ENCODE measurements at regions not wholly inside any gene's neighbourhood (a gene's known extent, or its start where the extent isn't known, plus 50 kb on each side); places are given as distances from the start of the nearest gene placed in this dataset.

DNA sequence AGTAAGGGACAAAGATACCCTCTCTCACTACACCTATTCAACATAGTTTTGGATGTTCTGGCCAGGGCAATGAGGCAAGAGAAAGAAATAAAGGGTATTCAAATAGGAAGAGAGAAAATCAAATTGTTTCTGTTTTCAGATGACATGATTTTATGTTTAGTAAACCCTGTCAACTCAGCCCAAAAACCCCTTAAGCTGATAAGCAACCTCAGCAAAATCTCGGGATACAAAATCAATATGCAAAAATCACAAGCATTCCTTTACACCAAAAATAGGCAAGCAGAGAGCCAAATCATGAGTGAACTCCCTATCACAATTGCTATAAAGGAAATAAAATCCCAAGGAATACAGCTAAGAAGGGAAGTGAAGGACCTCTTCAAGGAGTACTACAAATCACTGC is 1130.7 kb upstream of the PIK3C3 start:
- no TSS peak for BruUV-seq (replicated peaks)
- no peaks in the 10 kb centered on the region for H3K27me3 ChIP-seq (replicated peaks; ENCODE audit: control insufficient read depth, insufficient read depth, low read length)
- ChIA-PET POLR2A (no interaction called here), CTCF (no interaction called here)
- Mint-ChIP-seq H3K4me3 (ENCODE audit: unreplicated experiment) (no peak overlapping the region), H3K27me3 (ENCODE audit: insufficient read depth, unreplicated experiment) (peaks cover 3% of the 10 kb centered on the region), H3K27ac (ENCODE audit: unreplicated experiment) (no peak overlapping the region), H3K36me3 (ENCODE audit: insufficient read depth, unreplicated experiment) (no peaks in the 10 kb centered on the region), H3K9me3 (ENCODE audit: unreplicated experiment) (no peaks in the 10 kb centered on the region), H3K4me1 (ENCODE audit: low read depth, unreplicated experiment) (no peaks in the 10 kb centered on the region)
- DNase-seq, result no peak
- H3K4me1 ChIP-seq, result no peaks in the 10 kb centered on the region
- TF ChIP-seq, protein P1, sequence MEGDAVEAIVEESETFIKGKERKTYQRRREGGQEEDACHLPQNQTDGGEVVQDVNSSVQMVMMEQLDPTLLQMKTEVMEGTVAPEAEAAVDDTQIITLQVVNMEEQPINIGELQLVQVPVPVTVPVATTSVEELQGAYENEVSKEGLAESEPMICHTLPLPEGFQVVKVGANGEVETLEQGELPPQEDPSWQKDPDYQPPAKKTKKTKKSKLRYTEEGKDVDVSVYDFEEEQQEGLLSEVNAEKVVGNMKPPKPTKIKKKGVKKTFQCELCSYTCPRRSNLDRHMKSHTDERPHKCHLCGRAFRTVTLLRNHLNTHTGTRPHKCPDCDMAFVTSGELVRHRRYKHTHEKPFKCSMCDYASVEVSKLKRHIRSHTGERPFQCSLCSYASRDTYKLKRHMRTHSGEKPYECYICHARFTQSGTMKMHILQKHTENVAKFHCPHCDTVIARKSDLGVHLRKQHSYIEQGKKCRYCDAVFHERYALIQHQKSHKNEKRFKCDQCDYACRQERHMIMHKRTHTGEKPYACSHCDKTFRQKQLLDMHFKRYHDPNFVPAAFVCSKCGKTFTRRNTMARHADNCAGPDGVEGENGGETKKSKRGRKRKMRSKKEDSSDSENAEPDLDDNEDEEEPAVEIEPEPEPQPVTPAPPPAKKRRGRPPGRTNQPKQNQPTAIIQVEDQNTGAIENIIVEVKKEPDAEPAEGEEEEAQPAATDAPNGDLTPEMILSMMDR (IDR thresholded peaks at IDR 0.05; ENCODE audit: insufficient read depth in 1 of 2, low read depth in 1 of 2, low read length in 1 of 2, severe bottlenecking in 1 of 2, unreplicated experiment in 1 of 2), result no peak
- intact Hi-C loops (cut with micrococcal nuclease; ENCODE audit: unreplicated experiment), result no loop called here
- no peaks in the 10 kb centered on the region for H3K9me3 ChIP-seq
- H3K4me3 ChIP-seq (ENCODE audit: low read depth, low read length), result no peak overlapping the region
- no peaks in the 10 kb centered on the region for H3K36me3 ChIP-seq (ENCODE audit: control insufficient read depth, insufficient read depth, low read length)

DNA sequence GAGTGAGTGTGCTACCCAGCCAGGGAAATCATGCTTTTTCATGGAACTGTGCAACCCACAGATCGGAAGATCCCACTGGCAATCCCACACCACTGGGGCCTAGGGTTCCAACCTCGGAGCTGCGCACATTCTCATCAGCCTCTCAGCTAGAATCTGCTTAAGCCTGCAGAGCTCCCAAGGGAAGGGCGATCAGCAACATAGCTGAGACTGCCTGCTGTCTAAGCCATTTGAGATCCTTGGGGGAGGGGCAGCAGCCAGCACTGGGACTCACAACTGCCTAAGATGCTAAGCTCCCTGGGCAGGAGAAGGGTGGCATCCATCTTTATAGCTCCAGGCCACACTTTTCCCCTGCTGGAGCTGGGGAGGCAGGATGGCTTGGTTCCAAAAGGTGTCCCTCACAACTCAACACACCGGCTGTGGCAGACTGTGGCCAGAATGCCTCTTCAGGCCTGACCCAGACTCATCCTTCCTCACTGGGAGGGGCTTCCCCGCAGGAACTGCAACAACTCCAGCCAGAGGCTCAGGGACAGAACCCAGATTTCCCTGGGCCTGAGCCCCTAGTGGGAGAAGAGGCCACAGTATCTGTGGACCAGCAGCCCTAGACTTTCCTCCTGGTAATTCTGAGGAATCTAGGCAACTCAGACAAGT is 1133.3 kb upstream of the PIK3C3 start:
- H3K36me3 Mint-ChIP-seq (ENCODE audit: insufficient read depth, unreplicated experiment), result no peaks in the 10 kb centered on the region
- peaks cover 3% of the 10 kb centered on the region for H3K27me3 Mint-ChIP-seq (ENCODE audit: insufficient read depth, unreplicated experiment)
- intact Hi-C loops (cut with micrococcal nuclease; ENCODE audit: unreplicated experiment), result no loop called here
- CTCF ChIA-PET, result no interaction called here
- no peaks in the 10 kb centered on the region for H3K4me1 ChIP-seq
- POLR2A ChIA-PET, result no interaction called here
- no peaks in the 10 kb centered on the region for H3K36me3 ChIP-seq (ENCODE audit: control insufficient read depth, insufficient read depth, low read length)
- H3K4me1 Mint-ChIP-seq (ENCODE audit: low read depth, unreplicated experiment), result no peaks in the 10 kb centered on the region
- H3K4me3 Mint-ChIP-seq (ENCODE audit: unreplicated experiment), result no peak overlapping the region
- no peak overlapping the region for H3K27ac Mint-ChIP-seq (ENCODE audit: unreplicated experiment)
- H3K4me3 ChIP-seq (ENCODE audit: low read depth, low read length), result no peak overlapping the region
- no peak for DNase-seq
- BruUV-seq (replicated peaks), result no TSS peak
- no peaks in the 10 kb centered on the region for H3K9me3 ChIP-seq
- no peaks in the 10 kb centered on the region for H3K27me3 ChIP-seq (replicated peaks; ENCODE audit: control insufficient read depth, insufficient read depth, low read length)
- H3K9me3 Mint-ChIP-seq (ENCODE audit: unreplicated experiment), result no peaks in the 10 kb centered on the region
- TF ChIP-seq, protein P1 (IDR thresholded peaks at IDR 0.05; ENCODE audit: insufficient read depth in 1 of 2, low read depth in 1 of 2, low read length in 1 of 2, severe bottlenecking in 1 of 2, unreplicated experiment in 1 of 2), result no peak

DNA sequence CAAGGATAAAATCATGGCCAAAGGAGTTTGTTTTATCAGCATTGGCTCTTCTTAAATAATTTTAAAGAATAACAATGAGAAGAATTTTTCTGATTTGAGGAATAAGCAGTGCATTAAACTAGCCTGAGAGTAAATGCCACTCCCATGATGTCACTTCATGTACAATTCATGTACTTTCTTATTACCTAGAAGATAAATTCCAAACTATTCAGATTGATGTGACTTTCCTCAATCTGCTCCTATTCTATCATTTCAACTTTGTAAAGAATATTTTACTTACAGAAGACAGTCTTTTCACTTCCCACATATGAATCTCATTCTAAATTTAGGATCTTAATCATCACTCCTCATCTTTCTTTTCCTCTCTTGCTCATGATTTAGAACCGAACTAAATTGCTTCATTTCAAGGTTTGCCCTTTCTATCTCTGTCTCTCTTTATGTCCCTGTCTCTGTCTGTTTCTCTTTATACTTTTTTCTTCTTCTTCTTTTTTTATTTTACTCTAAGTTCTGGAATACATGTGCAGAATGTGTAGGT is 1142.0 kb upstream of the PIK3C3 start:
- H3K27ac Mint-ChIP-seq (ENCODE audit: unreplicated experiment), result no peak overlapping the region

More for the DNA sequence above, 1142.0 kb upstream of the PIK3C3 start:
- POLR2A ChIA-PET, result no interaction called here
- Histone ChIP-seq H3K27me3 (replicated peaks; ENCODE audit: control insufficient read depth, insufficient read depth, low read length) (no peaks in the 10 kb centered on the region), H3K4me1 (no peaks in the 10 kb centered on the region), H3K36me3 (ENCODE audit: control insufficient read depth, insufficient read depth, low read length) (no peaks in the 10 kb centered on the region), H3K4me3 (ENCODE audit: low read depth, low read length) (no peak overlapping the region), H3K9me3 (no peaks in the 10 kb centered on the region)
- TF ChIP-seq, protein P1 (IDR thresholded peaks at IDR 0.05; ENCODE audit: insufficient read depth in 1 of 2, low read depth in 1 of 2, low read length in 1 of 2, severe bottlenecking in 1 of 2, unreplicated experiment in 1 of 2), result no peak
- no peaks in the 10 kb centered on the region for H3K4me1 Mint-ChIP-seq (ENCODE audit: low read depth, unreplicated experiment)
- no peaks in the 10 kb centered on the region for H3K36me3 Mint-ChIP-seq (ENCODE audit: insufficient read depth, unreplicated experiment)
- no TSS peak for BruUV-seq (replicated peaks)
- no peak overlapping the region for H3K4me3 Mint-ChIP-seq (ENCODE audit: unreplicated experiment)
- intact Hi-C loops (cut with micrococcal nuclease; ENCODE audit: unreplicated experiment), result no loop called here
- no peaks in the 10 kb centered on the region for H3K27me3 Mint-ChIP-seq (ENCODE audit: insufficient read depth, unreplicated experiment)
- CTCF ChIA-PET, result no interaction called here
- no peak for DNase-seq
- H3K9me3 Mint-ChIP-seq (ENCODE audit: unreplicated experiment), result no peaks in the 10 kb centered on the region

Data from Caco-2 (cell line).